ENCODE measurements at regions not wholly inside any gene's neighbourhood (a gene's known extent, or its start where the extent isn't known, plus 50 kb on each side); places are given as distances from the start of the nearest gene placed in this dataset.

DNA sequence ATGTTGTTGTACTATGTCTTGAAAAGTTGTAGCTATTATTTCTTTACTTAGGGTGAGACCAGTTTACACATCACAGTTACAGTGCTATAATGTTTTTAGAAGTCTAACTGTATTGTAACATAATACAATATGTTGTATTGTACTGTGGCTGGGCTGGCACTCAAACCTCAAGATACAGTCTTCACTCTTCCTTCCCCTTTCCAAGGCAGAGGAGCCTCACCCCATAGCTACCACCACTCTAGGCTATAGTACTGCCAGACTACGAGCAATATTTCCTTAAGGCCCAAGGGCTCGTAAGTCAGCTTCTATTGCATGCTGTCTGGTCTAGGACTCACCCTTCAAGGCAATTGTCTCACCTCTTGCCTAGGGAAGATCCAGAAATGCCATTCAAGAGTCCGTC lies 597.7 kb downstream of the OTOL1 start:
- TF ChIP-seq, protein P1, sequence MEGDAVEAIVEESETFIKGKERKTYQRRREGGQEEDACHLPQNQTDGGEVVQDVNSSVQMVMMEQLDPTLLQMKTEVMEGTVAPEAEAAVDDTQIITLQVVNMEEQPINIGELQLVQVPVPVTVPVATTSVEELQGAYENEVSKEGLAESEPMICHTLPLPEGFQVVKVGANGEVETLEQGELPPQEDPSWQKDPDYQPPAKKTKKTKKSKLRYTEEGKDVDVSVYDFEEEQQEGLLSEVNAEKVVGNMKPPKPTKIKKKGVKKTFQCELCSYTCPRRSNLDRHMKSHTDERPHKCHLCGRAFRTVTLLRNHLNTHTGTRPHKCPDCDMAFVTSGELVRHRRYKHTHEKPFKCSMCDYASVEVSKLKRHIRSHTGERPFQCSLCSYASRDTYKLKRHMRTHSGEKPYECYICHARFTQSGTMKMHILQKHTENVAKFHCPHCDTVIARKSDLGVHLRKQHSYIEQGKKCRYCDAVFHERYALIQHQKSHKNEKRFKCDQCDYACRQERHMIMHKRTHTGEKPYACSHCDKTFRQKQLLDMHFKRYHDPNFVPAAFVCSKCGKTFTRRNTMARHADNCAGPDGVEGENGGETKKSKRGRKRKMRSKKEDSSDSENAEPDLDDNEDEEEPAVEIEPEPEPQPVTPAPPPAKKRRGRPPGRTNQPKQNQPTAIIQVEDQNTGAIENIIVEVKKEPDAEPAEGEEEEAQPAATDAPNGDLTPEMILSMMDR (IDR thresholded peaks at IDR 0.05; ENCODE audit: insufficient read depth, low read depth, low read length) = no peak
- H3K4me3 ChIP-seq (ENCODE audit: low read depth, low read length) = no peak overlapping the region
- DNase-seq (ENCODE audit: low read depth) = no peak

DNA sequence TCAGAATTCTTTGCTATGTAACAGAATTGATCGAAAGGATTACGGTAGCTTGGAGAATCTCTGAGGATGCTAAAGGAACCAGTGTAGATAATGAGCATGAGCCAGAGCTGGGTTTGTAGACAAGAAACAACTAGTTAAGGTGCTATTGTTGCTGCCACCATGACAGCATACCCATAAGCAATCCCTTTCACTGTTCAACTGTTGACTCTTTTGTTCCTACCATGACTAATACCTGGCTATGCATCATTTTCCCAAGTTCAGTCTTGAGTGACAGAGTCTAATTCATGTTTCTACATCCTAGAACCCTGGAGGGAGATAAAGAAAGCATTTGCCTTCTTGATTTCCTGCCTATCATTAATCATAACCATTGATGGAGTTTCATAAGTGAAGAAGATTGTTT lies 600.3 kb downstream of the OTOL1 start:
- TF ChIP-seq, protein P1 (IDR thresholded peaks at IDR 0.05; ENCODE audit: insufficient read depth, low read depth, low read length) = no peak
- no peak for DNase-seq (ENCODE audit: low read depth)
- no peak overlapping the region for H3K4me3 ChIP-seq (ENCODE audit: low read depth, low read length)

DNA sequence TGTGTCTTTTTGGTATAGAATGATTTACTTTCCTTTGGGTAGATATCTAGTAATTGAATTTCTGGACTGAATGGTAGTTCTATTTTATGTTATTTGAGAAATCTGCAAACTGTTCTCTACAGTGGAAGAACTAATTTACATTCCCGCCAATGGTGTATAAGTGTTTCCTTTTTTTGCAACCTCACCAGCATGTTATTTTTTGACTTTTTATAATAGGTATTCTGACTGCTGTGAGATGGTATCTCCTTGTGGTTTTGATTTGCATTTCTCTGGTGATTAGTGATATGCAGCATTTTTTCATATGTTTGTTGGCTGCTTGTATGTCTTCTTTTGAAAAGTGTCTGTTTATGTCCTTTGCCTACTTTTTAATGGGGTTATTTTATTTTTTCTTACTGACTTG lies 607.2 kb downstream of the OTOL1 start:
- no peak for DNase-seq (ENCODE audit: low read depth)
- no peak overlapping the region for H3K4me3 ChIP-seq (ENCODE audit: low read depth, low read length)
- TF ChIP-seq, protein P1 (IDR thresholded peaks at IDR 0.05; ENCODE audit: insufficient read depth, low read depth, low read length) = no peak

DNA sequence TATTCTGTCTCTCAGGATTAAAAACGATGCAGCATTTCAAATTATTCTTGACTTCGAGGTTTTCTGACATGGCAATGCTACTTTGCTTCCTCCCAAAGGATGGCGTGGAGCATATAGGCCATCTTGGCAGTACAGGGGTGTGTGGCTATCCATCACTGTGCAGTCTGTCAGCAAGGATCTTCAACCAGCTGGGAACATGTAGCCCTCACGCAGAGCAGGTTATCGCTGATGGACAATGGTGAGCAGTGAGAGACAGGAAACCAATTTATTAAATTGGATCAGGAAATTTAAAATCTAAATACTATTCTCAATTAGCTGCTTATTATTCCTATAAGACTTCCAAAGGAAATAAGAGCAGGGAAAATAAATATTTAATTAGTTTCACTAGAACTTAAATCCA lies 615.3 kb downstream of the OTOL1 start:
- TF ChIP-seq, protein P1 (IDR thresholded peaks at IDR 0.05; ENCODE audit: insufficient read depth, low read depth, low read length) = no peak
- H3K4me3 ChIP-seq (ENCODE audit: low read depth, low read length) = no peak overlapping the region
- no peak for DNase-seq (ENCODE audit: low read depth)

DNA sequence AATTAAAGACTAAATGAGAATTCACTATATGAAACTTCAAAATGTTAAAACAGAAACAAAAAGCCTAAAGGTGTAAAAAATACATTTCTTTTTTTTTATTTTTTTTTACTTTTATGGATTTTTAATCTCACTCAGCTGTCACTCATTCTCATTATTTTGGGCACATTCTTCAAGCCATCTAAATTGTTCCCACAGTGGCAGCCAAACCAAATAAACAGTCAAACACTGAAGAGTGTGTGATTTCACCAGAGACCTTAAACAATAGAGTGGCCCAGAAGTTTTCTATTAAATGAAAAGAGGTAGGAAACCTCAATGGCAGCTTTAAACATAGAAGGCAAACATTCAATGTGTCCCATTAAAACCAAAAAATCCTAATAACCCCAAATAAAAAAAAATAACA lies 616.1 kb downstream of the OTOL1 start:
- no peak overlapping the region for H3K4me3 ChIP-seq (ENCODE audit: low read depth, low read length)

DNA sequence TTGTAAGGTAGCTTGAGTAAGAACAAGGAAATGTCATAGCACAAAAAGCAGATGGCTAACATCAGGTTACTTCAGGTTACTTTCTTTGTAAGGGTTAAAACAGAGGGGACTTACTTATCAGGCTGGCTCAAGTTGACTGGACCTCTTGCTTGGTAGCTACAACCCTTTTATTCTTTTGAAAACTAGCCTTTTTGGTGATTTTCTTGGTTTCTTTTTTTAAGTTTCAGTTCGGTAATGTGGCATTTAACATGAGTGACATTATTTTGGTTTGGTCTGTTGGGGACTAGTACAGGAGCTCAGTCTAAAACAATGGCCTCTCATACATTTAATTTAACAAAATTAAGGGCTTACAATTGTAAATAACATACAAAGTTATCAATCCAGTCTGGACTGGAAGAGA lies 621.4 kb downstream of the OTOL1 start:
- DNase-seq (ENCODE audit: low read depth) = no peak
- TF ChIP-seq, protein P1 (IDR thresholded peaks at IDR 0.05; ENCODE audit: insufficient read depth, low read depth, low read length) = no peak
- no peak overlapping the region for H3K4me3 ChIP-seq (ENCODE audit: low read depth, low read length)

More for the DNA sequence above, 616.1 kb downstream of the OTOL1 start:
- TF ChIP-seq, protein P1 (IDR thresholded peaks at IDR 0.05; ENCODE audit: insufficient read depth, low read depth, low read length) = no peak
- no peak for DNase-seq (ENCODE audit: low read depth)

DNA sequence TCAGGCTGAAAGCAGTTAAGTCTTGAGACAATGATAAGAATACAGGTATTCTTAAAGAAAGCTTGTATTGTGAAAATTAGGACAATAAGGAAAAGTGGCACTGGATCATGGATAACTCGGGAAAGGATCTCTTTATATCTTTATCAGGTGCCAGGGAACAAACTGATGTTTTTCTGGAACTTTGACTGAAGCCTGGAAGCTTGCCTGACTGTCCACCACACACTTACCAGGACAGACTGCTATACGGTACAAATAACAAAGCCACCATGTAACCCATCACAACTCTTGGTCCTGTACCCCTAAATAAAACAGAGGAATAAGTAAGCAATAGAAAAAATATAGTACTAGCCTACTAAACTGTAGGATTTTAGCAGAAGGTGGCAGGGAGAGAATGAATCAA lies 623.0 kb downstream of the OTOL1 start:
- no peak overlapping the region for H3K4me3 ChIP-seq (ENCODE audit: low read depth, low read length)
- TF ChIP-seq, protein P1 (IDR thresholded peaks at IDR 0.05; ENCODE audit: insufficient read depth, low read depth, low read length) = no peak
- DNase-seq (ENCODE audit: low read depth) = no peak
